ENCODE measurements at regions not wholly inside any gene's neighbourhood (a gene's known extent, or its start where the extent isn't known, plus 50 kb on each side); places are given as distances from the start of the nearest gene placed in this dataset.

DNA sequence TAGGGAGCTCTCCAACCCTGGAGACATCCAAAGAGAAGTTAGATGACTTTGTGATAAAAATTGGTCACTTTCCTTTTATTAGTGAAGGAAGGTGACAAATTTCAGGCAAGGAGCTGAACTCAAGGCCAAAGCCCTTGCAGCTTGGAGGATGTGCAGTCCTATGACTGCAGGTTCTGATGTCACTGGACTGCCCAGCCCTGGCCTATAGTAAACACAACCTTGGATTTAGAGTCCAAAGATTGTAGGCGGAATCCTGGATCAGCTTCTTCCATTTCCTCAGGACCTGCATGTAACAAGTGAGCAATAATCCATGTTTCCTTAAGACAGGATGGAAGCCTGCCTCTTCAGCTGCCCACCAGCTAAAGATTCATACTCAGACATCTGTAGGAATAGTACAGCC is 169.3 kb upstream of the ZC3H12A start:
- no peak overlapping the region for H3K27ac ChIP-seq
- no peaks in the 10 kb centered on the region for H3K9me3 ChIP-seq
- DNase-seq, result no peak
- WGBS, 2 donors, result 71 to 91% methylated on average over 1 of the region's 1 CpG
- no peak overlapping the region for H3K4me3 ChIP-seq
- peaks cover 22% of the 10 kb centered on the region for H3K4me1 ChIP-seq
- H3K36me3 ChIP-seq (ENCODE audit: low read depth, missing control alignments), result no peaks in the 10 kb centered on the region
- TF ChIP-seq, protein P1, sequence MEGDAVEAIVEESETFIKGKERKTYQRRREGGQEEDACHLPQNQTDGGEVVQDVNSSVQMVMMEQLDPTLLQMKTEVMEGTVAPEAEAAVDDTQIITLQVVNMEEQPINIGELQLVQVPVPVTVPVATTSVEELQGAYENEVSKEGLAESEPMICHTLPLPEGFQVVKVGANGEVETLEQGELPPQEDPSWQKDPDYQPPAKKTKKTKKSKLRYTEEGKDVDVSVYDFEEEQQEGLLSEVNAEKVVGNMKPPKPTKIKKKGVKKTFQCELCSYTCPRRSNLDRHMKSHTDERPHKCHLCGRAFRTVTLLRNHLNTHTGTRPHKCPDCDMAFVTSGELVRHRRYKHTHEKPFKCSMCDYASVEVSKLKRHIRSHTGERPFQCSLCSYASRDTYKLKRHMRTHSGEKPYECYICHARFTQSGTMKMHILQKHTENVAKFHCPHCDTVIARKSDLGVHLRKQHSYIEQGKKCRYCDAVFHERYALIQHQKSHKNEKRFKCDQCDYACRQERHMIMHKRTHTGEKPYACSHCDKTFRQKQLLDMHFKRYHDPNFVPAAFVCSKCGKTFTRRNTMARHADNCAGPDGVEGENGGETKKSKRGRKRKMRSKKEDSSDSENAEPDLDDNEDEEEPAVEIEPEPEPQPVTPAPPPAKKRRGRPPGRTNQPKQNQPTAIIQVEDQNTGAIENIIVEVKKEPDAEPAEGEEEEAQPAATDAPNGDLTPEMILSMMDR (IDR thresholded peaks at IDR 0.05), result no peak
- no peak for TF ChIP-seq POLR2A (IDR thresholded peaks at IDR 0.05)
- no peaks in the 10 kb centered on the region for H3K27me3 ChIP-seq
- intact Hi-C loops (cut with DNase I; ENCODE audit: low total_unique reads), result no loop called here

DNA sequence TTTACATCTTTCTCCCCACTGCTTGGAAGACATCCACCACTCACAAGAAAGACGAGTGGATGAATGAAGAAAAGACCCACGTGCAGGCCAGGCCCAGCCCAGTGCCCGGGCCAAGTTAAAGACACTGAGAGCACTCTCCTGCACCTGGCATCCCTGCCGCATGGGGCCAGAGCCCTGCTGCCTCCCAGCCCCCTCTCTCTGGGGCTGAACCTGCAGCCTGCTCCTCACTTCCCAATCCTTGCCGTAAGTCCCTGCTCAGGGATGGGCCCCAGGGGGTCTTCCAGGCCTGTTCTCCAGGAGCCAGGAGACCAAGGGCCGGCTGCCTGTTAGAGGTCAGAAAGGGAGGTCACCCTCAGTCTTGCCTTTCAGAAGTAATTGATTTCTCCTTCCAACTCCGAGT is 168.5 kb upstream of the ZC3H12A start:
- no peaks in the 10 kb centered on the region for H3K27me3 ChIP-seq
- peaks cover 22% of the 10 kb centered on the region for H3K4me1 ChIP-seq
- no peak overlapping the region for H3K4me3 ChIP-seq
- TF ChIP-seq POLR2A (IDR thresholded peaks at IDR 0.05), result no peak
- TF ChIP-seq, protein P1 (IDR thresholded peaks at IDR 0.05), result no peak
- no peak for DNase-seq
- no peaks in the 10 kb centered on the region for H3K9me3 ChIP-seq
- H3K27ac ChIP-seq, result no peak overlapping the region
- WGBS, 2 donors, result 68 to 81% methylated on average over 5 to 7 of the region's 7 CpGs
- no peaks in the 10 kb centered on the region for H3K36me3 ChIP-seq (ENCODE audit: low read depth, missing control alignments)
- intact Hi-C loops (cut with DNase I; ENCODE audit: low total_unique reads), result no loop called here

DNA sequence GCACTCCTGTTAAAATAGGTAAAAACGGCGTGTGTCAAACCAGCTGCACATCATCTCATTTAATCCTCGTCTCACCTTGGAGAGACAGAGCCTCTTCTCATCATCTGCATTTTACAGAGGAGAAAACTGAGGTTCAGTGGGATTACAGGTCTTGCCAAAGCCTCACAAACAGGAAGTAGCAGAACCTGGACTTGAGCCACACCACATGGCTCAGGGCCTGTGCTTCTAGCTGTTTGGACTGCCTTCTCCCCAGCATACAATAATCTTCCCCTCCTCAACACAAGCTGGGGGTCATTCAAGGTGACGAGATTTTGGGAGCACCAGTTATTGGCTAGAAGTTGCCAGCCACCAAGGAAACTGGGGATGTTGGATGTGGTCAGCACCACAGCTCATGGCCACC is 167.9 kb upstream of the ZC3H12A start:
- Histone ChIP-seq H3K27me3 (no peaks in the 10 kb centered on the region), H3K4me1 (peaks cover 22% of the 10 kb centered on the region), H3K27ac (no peak overlapping the region), H3K4me3 (no peak overlapping the region), H3K36me3 (ENCODE audit: low read depth, missing control alignments) (no peaks in the 10 kb centered on the region), H3K9me3 (no peaks in the 10 kb centered on the region)
- DNase-seq, result no peak
- intact Hi-C loops (cut with DNase I; ENCODE audit: low total_unique reads), result no loop called here
- 75 to 81% methylated on average over 4 of the region's 4 CpGs for WGBS, 2 donors
- TF ChIP-seq, protein P1 (IDR thresholded peaks at IDR 0.05), result no peak
- TF ChIP-seq POLR2A (IDR thresholded peaks at IDR 0.05), result no peak

DNA sequence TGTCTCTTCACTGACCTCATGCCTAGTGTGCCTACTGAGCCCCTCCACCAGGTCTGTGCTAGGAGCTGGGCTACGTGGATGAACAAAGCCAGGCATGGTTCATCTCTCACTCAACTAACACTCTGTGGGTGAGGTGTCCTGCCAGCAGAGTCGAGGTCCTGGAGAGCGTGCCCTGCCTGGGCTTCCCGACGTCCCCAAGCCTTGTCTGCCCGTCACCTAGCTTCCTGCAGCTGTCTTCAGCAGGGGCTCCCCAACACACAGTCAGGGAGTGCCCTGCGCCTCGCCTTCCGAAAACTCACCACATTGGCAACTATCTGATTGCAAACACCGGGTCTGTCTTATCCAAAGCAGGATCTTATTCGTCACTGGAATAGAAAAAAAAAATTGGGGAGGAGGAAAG is 167.5 kb upstream of the ZC3H12A start:
- 92% methylated on average over 10 to 11 of the region's 11 CpGs for WGBS, 2 donors
- no peak overlapping the region for H3K4me3 ChIP-seq
- no peaks in the 10 kb centered on the region for H3K36me3 ChIP-seq (ENCODE audit: low read depth, missing control alignments)
- DNase-seq, result no peak
- peaks cover 22% of the 10 kb centered on the region for H3K4me1 ChIP-seq
- no peaks in the 10 kb centered on the region for H3K9me3 ChIP-seq
- TF ChIP-seq, protein P1 (IDR thresholded peaks at IDR 0.05), result no peak
- TF ChIP-seq POLR2A (IDR thresholded peaks at IDR 0.05), result no peak
- H3K27ac ChIP-seq, result peak overlapping the region in 1 of 2 donors; percentile 61
- no peaks in the 10 kb centered on the region for H3K27me3 ChIP-seq
- intact Hi-C loops (cut with DNase I; ENCODE audit: low total_unique reads), result no loop called here

Data from testis (tissue), 2 donors.